ENCODE measurements at regions not wholly inside any gene's neighbourhood (a gene's known extent, or its start where the extent isn't known, plus 50 kb on each side); places are given as distances from the start of the nearest gene placed in this dataset.

- TF ChIP-seq CHD7 (IDR thresholded peaks at IDR 0.05; ENCODE audit: insufficient replicate concordance, low read length) = no peak
- TF ChIP-seq HDAC6 (IDR thresholded peaks at IDR 0.05; ENCODE audit: low read depth, low read length) = no peak
- no peak for TF ChIP-seq ATF2 (IDR thresholded peaks at IDR 0.05; ENCODE audit: low read length)
Observed at GRCh38 chr14:100434033-100434601, 111.0 kb downstream of the SLC25A47 start (continued).

Data from H1 (cell line).